CD4-positive, alpha-beta T cell treated with Interleukin-2 at 100 ng/mL for 4 hours (primary cell): ENCODE measurements at regions not wholly inside any gene's neighbourhood (a gene's known extent, or its start where the extent isn't known, plus 50 kb on each side); places are given as distances from the start of the nearest gene placed in this dataset.

Source experiments
- DNase-seq: peaks from one replicate; pipeline ENCODE4 v3.0.0-alpha.2; 2020; ENCODE audit warnings: low spot score

- no peak for DNase-seq
These were observed 640.6 kb downstream of the EPHA4 start for GRCh38 chr2:220931491-220931890.

- no peak for DNase-seq
These were observed 640.1 kb downstream of the EPHA4 start for GRCh38 chr2:220932041-220932440.

- no peak for DNase-seq
These were observed 636.2 kb downstream of the EPHA4 start for GRCh38 chr2:220935789-220936321.

- DNase-seq = no peak
These were observed 635.4 kb downstream of the EPHA4 start for GRCh38 chr2:220936641-220937197.

- DNase-seq = no peak
These were observed 634.9 kb downstream of the EPHA4 start for GRCh38 chr2:220937245-220937644.

- no peak for DNase-seq
These were observed 631.5 kb downstream of the EPHA4 start for GRCh38 chr2:220940646-220941045.

GRCh38 chr2:220941683-220942082 is 630.4 kb downstream of the EPHA4 start:
- DNase-seq = no peak

- no peak for DNase-seq
These were observed 625.6 kb downstream of the EPHA4 start for GRCh38 chr2:220946552-220946951.

- no peak for DNase-seq
These were observed 623.5 kb downstream of the EPHA4 start for GRCh38 chr2:220948579-220948978.

- no peak for DNase-seq
These were observed 622.6 kb downstream of the EPHA4 start for GRCh38 chr2:220949466-220949865.

GRCh38 chr2:220955776-220956175 is 616.3 kb downstream of the EPHA4 start:
- no peak for DNase-seq

- DNase-seq = no peak
These were observed 615.7 kb downstream of the EPHA4 start for GRCh38 chr2:220956429-220956828.

GRCh38 chr2:220959391-220959802 is 612.7 kb downstream of the EPHA4 start:
- no peak for DNase-seq

- no peak for DNase-seq
These were observed 610.8 kb downstream of the EPHA4 start for GRCh38 chr2:220961143-220961860.

- DNase-seq = no peak
These were observed 609.5 kb downstream of the EPHA4 start for GRCh38 chr2:220962556-220962955.

GRCh38 chr2:220963076-220963475 is 609.0 kb downstream of the EPHA4 start:
- DNase-seq = no peak

- no peak for DNase-seq
These were observed 608.2 kb downstream of the EPHA4 start for GRCh38 chr2:220963930-220964329.

- DNase-seq = no peak
These were observed 605.5 kb downstream of the EPHA4 start for GRCh38 chr2:220966636-220967035.

- no peak for DNase-seq
These were observed 602.8 kb downstream of the EPHA4 start for GRCh38 chr2:220969348-220969747.

- DNase-seq = no peak
These were observed 591.0 kb downstream of the EPHA4 start for GRCh38 chr2:220980966-220981675.

GRCh38 chr2:220981926-220982325 is 590.2 kb downstream of the EPHA4 start:
- DNase-seq = no peak

- no peak for DNase-seq
These were observed 586.5 kb downstream of the EPHA4 start for GRCh38 chr2:220985561-220985960.

GRCh38 chr2:220987839-220988238 is 584.3 kb downstream of the EPHA4 start:
- DNase-seq = no peak
